Coronary artery (tissue), 2 donors: ENCODE measurements at regions not wholly inside any gene's neighbourhood (a gene's known extent, or its start where the extent isn't known, plus 50 kb on each side); places are given as distances from the start of the nearest gene placed in this dataset.

Experiments
- DNase-seq: peaks from one replicate; pipeline ENCODE4 v3.0.0-alpha.2; 2017; ENCODE audit warnings: low spot score
- H3K27ac ChIP-seq, 2 donors: fragments of 200-600 bp; sonication (generic); one replicate each; pipeline ENCODE4 v1.5.1; 2016 to 2019
- H3K4me3 ChIP-seq: fragments of 200-600 bp; sonication (generic); 2 replicates; pipeline ENCODE4 v1.5.1; 2016; ENCODE audit warnings: mild to moderate bottlenecking, moderate library complexity
- TF ChIP-seq, protein P1 (sequence below): fragments of 200-600 bp; sonication (generic); IDR thresholded peaks from one replicate; pipeline ENCODE4 v1.5.1; 2019; ENCODE audit warnings: antibody characterized with exemption

DNA sequence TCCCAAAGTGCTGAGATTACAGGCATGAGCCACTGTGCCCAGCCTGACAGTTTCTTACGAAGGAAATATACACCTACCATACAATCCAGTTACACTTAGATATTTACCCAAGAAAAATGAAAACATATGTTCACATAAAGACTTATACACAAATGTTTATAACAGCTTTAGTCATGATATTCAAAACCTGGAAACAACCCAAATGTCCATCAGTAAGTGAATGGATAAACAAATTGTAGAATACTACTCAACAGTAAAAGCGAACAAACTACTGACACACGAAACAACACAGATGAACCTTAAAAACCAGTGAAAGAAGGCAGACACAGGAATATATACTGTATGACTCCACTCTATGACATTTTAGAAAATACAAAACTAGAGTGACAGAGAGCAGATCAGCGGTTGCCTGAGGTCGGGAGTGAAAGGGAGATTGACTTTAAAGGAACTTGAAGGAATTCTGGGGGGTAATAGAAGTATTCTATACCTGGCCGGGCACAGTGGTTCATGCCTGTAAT lies 83.6 kb downstream of the SPRING1 start:
- TF ChIP-seq, protein P1, sequence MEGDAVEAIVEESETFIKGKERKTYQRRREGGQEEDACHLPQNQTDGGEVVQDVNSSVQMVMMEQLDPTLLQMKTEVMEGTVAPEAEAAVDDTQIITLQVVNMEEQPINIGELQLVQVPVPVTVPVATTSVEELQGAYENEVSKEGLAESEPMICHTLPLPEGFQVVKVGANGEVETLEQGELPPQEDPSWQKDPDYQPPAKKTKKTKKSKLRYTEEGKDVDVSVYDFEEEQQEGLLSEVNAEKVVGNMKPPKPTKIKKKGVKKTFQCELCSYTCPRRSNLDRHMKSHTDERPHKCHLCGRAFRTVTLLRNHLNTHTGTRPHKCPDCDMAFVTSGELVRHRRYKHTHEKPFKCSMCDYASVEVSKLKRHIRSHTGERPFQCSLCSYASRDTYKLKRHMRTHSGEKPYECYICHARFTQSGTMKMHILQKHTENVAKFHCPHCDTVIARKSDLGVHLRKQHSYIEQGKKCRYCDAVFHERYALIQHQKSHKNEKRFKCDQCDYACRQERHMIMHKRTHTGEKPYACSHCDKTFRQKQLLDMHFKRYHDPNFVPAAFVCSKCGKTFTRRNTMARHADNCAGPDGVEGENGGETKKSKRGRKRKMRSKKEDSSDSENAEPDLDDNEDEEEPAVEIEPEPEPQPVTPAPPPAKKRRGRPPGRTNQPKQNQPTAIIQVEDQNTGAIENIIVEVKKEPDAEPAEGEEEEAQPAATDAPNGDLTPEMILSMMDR = no peak
- no peak overlapping the region for H3K4me3 ChIP-seq
- no peak for DNase-seq
- no peak overlapping the region for H3K27ac ChIP-seq

DNA sequence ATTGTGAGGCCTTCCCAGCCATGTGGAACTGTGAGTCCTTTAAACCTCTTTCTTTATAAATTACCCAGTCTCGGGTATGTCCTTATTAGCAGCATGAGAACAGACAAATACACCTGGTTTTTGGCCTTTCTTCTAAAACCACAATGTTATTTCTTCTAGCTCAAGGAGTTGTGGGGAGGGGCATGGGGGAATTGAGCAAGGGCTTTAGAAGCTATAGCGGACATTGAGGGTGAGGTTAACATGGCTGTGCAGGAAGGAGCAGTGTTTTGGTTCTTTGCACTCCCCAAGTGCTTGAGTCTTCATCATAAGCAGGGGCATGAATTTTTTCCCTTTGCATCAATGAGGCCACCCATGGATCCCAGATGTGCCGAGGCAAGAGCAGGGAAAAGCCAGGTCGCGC lies 86.8 kb downstream of the SPRING1 start:
- TF ChIP-seq, protein P1 = no peak
- no peak overlapping the region for H3K4me3 ChIP-seq
- H3K27ac ChIP-seq = no peak overlapping the region
- no peak for DNase-seq

DNA sequence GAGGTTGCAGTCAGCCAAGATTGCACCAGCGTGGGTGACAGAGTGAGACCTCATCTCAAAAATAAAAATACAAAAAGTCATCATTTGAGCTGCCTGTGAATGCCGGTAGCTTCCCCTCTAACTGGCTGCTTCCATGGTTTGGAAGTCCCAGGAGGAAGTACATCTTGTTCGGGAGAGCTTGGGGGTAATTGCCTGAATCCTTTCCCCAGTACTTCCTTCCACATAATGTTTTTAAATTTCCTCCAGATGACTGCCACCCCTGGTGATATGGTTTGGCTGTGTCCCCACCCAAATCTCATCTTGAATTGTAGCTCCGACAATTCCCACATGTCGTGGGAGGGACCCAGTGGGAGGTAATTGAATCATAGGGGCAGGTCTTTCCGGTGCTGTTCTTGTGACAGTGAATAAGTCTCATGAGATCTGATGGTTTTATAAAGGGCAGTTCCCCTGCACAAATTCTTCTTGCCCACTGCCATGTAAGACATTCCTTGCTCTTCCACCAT lies 87.2 kb downstream of the SPRING1 start:
- DNase-seq = no peak
- H3K27ac ChIP-seq = no peak overlapping the region
- TF ChIP-seq, protein P1 = no peak

DNA sequence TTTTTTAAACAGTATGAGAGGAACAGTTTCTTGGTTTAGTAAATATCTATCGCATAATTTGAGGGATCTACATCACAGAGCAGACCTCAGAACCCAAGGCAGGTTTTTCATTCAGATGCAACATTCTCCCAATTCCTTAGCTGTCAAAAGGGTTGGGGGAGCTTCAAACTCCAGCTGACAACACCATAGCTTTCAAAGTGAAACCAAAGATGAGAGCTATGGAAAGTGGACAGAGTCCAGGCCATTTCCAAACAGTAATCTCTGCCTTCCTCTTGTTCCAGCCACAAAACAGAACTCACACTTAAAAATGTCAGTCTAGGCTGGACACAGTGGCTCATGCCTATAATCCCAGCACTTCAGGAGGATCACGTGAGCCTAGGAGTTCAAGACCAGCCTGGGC lies 87.8 kb downstream of the SPRING1 start:
- DNase-seq = no peak
- TF ChIP-seq, protein P1 = no peak
- Histone ChIP-seq H3K4me3 (no peak overlapping the region), H3K27ac (no peak overlapping the region)

More for the DNA sequence above, 87.2 kb downstream of the SPRING1 start:
- no peak overlapping the region for H3K4me3 ChIP-seq

DNA sequence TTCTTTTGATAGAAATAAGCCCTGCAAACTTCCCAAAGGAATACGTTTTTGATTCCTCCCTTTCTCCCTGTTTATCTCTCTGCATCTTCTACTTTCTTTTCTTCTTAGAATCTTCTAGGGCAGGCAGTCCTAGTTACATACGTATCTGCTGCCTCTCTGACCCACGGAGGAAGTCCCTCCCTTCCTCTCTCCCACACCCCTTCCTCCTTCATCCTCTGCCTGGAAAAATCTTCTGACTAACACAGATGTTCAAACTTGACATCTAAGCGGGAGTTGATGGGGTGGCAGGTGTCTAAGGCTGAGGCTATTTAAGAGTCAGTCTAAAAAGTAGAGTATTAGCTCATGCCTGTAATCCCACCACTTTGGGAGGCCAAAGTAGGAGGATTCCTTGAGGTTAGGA lies 88.6 kb downstream of the MAP1LC3B2 start:
- no peak overlapping the region for H3K27ac ChIP-seq
- DNase-seq = no peak

DNA sequence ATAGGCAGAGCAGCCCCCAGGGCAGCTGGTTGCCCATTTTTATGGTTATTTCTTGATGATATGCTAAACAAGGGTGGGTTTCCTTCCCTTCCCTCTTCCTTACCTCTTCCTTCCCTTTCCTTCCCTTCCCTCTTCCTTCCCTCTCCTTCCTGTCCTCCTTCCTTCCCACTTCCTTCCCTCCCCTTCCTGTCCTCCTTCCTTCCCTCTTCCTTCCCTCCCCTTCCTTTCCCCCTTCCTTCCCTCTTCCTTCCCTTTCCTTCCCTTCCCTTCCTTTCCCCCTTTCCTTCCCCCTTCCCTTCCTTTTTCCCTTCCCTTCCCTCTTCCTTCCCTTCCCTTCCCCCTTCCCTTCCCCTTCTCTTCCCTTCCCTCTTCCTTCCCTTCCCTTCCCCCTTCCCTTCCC lies 87.7 kb downstream of the MAP1LC3B2 start:
- H3K27ac ChIP-seq = no peak overlapping the region
- TF ChIP-seq, protein P1 = no peak
- no peak overlapping the region for H3K4me3 ChIP-seq
- no peak for DNase-seq

More for the DNA sequence above, 88.6 kb downstream of the MAP1LC3B2 start:
- H3K4me3 ChIP-seq = no peak overlapping the region
- TF ChIP-seq, protein P1 = no peak

DNA sequence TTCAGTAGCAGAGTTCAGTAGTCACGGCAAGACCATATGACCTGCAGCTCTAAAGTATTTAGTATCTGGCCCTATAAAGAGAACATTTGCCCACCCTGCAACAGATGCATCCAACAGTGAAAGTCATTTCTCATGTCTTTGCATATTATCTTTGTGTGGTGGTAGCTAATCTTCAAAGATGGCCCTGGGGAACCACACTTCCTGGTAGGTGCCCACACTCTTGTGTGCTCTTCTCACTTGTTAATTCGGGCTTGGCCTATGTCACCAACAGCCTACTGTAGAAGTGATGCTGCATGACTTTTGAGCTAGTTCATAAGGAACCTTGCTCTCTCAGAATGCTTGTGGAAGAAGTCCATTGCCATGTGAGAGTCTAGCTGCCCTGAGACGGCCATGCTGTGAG lies 85.6 kb downstream of the MAP1LC3B2 start:
- TF ChIP-seq, protein P1 = no peak
- Histone ChIP-seq H3K27ac (no peak overlapping the region), H3K4me3 (no peak overlapping the region)
- no peak for DNase-seq
